Liver (tissue), 3 donors: ENCODE measurements at regions not wholly inside any gene's neighbourhood (a gene's known extent, or its start where the extent isn't known, plus 50 kb on each side); places are given as distances from the start of the nearest gene placed in this dataset.

Source experiments
- EGR1 ChIP-seq, 2 donors: IDR thresholded peaks; 2 replicates each; pipeline ENCODE4 v1.6.1; 2016 to 2018; ENCODE audit warnings: antibody characterized with exemption in 2 of 2, low read depth in 2 of 2
- GABPA ChIP-seq, 2 donors: IDR thresholded peaks in 1 of 2; conservative IDR thresholded peaks in 1 of 2; 2 replicates each; pipeline ENCODE4 v1.6.1; 2016; ENCODE audit warnings: antibody characterized with exemption in 2 of 2, mild to moderate bottlenecking in 1 of 2, moderate library complexity in 1 of 2
- HNF4A ChIP-seq, 2 donors: conservative IDR thresholded peaks; 2 replicates each; pipeline ENCODE4 v1.6.1; 2016; ENCODE audit warnings: antibody characterized with exemption in 2 of 2, mild to moderate bottlenecking in 2 of 2
- HNF4G ChIP-seq: IDR thresholded peaks from 2 replicates; pipeline ENCODE4 v1.6.1; 2016; ENCODE audit warnings: antibody characterized with exemption
- JUND ChIP-seq, 2 donors: IDR thresholded peaks; 2 replicates each; pipeline ENCODE4 v1.6.1; 2016; ENCODE audit warnings: antibody characterized with exemption in 2 of 2
- RAD21 ChIP-seq, 2 donors: IDR thresholded peaks; 2 replicates each; pipeline ENCODE4 v1.6.1; 2016; ENCODE audit warnings: antibody characterized with exemption in 2 of 2, mild to moderate bottlenecking in 2 of 2
- RXRA ChIP-seq, 2 donors: IDR thresholded peaks; 2 replicates each; pipeline ENCODE4 v1.6.1; 2017 to 2018; ENCODE audit warnings: antibody characterized with exemption in 2 of 2, mild to moderate bottlenecking in 1 of 2
- SP1 ChIP-seq: IDR thresholded peaks from 2 replicates; pipeline ENCODE4 v1.6.1; 2018; ENCODE audit warnings: antibody characterized with exemption, mild to moderate bottlenecking
- TAF1 ChIP-seq: conservative IDR thresholded peaks from 2 replicates; pipeline ENCODE4 v1.6.1; 2016; ENCODE audit warnings: antibody characterized with exemption, mild to moderate bottlenecking
- YY1 ChIP-seq: IDR thresholded peaks from 2 replicates; pipeline ENCODE4 v1.6.1; 2016; ENCODE audit warnings: antibody characterized with exemption, mild to moderate bottlenecking
- TF ChIP-seq, protein P1 (sequence below): fragments of 150-350 bp; IDR thresholded peaks from 2 replicates; pipeline ENCODE4 v1.5.1; 2017; ENCODE audit warnings: improper control_type of control experiment, low read depth, low read length; ENCODE audit not compliant: missing input control
- TF ChIP-seq, protein P2 (sequence below): IDR thresholded peaks from 2 replicates; pipeline ENCODE4 v1.6.1; 2016; ENCODE audit warnings: antibody characterized with exemption
- TF ChIP-seq, protein P3 (sequence below): IDR thresholded peaks from 2 replicates; pipeline ENCODE4 v1.6.1; 2016; ENCODE audit warnings: antibody characterized with exemption, mild to moderate bottlenecking
- TF ChIP-seq, protein P4 (sequence below): IDR thresholded peaks from 2 replicates; pipeline ENCODE4 v1.6.1; 2016; ENCODE audit warnings: antibody characterized with exemption
- donor health status: healthy.
- donor health status: healthy.

DNA sequence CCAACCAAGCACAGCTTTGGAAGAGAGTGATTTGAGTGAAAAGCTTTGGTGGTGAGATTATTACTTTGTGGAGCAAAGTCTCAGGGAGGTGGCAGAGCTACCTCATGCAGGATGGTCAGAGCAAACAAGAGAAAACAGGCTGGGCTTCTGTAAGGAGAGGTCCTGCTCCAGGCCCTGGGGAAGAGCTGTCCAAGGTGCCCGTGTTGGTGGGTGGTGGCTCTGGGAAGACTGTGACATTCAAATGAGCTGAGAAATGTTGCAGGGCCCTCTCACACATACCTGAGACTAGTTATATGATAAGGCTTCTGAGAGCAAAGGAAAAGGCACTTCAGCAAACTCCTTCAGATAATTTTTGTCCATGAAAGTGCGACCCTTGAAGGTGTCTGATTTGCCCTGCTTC is 205.5 kb upstream of the SOX21 start:
- TF ChIP-seq, protein P1, sequence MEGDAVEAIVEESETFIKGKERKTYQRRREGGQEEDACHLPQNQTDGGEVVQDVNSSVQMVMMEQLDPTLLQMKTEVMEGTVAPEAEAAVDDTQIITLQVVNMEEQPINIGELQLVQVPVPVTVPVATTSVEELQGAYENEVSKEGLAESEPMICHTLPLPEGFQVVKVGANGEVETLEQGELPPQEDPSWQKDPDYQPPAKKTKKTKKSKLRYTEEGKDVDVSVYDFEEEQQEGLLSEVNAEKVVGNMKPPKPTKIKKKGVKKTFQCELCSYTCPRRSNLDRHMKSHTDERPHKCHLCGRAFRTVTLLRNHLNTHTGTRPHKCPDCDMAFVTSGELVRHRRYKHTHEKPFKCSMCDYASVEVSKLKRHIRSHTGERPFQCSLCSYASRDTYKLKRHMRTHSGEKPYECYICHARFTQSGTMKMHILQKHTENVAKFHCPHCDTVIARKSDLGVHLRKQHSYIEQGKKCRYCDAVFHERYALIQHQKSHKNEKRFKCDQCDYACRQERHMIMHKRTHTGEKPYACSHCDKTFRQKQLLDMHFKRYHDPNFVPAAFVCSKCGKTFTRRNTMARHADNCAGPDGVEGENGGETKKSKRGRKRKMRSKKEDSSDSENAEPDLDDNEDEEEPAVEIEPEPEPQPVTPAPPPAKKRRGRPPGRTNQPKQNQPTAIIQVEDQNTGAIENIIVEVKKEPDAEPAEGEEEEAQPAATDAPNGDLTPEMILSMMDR = no peak
- TF ChIP-seq, protein P2, sequence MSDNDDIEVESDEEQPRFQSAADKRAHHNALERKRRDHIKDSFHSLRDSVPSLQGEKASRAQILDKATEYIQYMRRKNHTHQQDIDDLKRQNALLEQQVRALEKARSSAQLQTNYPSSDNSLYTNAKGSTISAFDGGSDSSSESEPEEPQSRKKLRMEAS = no peak
- TF ChIP-seq RXRA (IDR thresholded peaks at IDR 0.05) (no peak), SP1 (no peak), TAF1 (no peak), JUND (IDR thresholded peaks at IDR 0.05) (no peak), HNF4A (conservative IDR thresholded peaks at IDR 0.05) (no peak), GABPA (IDR thresholded peaks at IDR 0.05 in 1 of 2, conservative IDR thresholded peaks at IDR 0.05 in 1 of 2) (no peak), HNF4G (no peak), EGR1 (IDR thresholded peaks at IDR 0.05; ENCODE audit: low read depth in 2 of 2) (no peak), RAD21 (IDR thresholded peaks at IDR 0.05) (no peak), YY1 (no peak)
- TF ChIP-seq, protein P3, sequence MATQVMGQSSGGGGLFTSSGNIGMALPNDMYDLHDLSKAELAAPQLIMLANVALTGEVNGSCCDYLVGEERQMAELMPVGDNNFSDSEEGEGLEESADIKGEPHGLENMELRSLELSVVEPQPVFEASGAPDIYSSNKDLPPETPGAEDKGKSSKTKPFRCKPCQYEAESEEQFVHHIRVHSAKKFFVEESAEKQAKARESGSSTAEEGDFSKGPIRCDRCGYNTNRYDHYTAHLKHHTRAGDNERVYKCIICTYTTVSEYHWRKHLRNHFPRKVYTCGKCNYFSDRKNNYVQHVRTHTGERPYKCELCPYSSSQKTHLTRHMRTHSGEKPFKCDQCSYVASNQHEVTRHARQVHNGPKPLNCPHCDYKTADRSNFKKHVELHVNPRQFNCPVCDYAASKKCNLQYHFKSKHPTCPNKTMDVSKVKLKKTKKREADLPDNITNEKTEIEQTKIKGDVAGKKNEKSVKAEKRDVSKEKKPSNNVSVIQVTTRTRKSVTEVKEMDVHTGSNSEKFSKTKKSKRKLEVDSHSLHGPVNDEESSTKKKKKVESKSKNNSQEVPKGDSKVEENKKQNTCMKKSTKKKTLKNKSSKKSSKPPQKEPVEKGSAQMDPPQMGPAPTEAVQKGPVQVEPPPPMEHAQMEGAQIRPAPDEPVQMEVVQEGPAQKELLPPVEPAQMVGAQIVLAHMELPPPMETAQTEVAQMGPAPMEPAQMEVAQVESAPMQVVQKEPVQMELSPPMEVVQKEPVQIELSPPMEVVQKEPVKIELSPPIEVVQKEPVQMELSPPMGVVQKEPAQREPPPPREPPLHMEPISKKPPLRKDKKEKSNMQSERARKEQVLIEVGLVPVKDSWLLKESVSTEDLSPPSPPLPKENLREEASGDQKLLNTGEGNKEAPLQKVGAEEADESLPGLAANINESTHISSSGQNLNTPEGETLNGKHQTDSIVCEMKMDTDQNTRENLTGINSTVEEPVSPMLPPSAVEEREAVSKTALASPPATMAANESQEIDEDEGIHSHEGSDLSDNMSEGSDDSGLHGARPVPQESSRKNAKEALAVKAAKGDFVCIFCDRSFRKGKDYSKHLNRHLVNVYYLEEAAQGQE = no peak
- TF ChIP-seq, protein P4, sequence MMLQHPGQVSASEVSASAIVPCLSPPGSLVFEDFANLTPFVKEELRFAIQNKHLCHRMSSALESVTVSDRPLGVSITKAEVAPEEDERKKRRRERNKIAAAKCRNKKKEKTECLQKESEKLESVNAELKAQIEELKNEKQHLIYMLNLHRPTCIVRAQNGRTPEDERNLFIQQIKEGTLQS = no peak
